CD4-positive, alpha-beta T cell treated with Interleukin-12 subunit alpha and Interleukin-12 subunit beta, for 1 hour (primary cell): ENCODE measurements at regions not wholly inside any gene's neighbourhood (a gene's known extent, or its start where the extent isn't known, plus 50 kb on each side); places are given as distances from the start of the nearest gene placed in this dataset.
"Not testable (repeated sequence)": the region's sequence is repeated elsewhere in the genome, so short reads cannot be mapped to it uniquely, and the experiment has no call there.

Source experiments
- DNase-seq: peaks from one replicate; pipeline ENCODE4 v3.0.0-alpha.2; 2020

GRCh38 chr4:54842656-54843055 lies 184.9 kb downstream of the KIT start:
- no peak for DNase-seq

GRCh38 chr4:54842226-54842625 lies 184.5 kb downstream of the KIT start:
- no peak for DNase-seq

- no peak for DNase-seq
These were observed 183.4 kb downstream of the KIT start for GRCh38 chr4:54840992-54841768.

GRCh38 chr4:54840430-54840829 lies 182.7 kb downstream of the KIT start:
- DNase-seq = no peak

- DNase-seq = no peak
These were observed 180.5 kb downstream of the KIT start for GRCh38 chr4:54838301-54838700.

- no peak for DNase-seq
These were observed 179.9 kb downstream of the KIT start for GRCh38 chr4:54837576-54838140.

- not testable (repeated sequence) for DNase-seq
These were observed 170.6 kb downstream of the KIT start for GRCh38 chr4:54828361-54828760.

- DNase-seq = no peak
These were observed 165.9 kb downstream of the KIT start for GRCh38 chr4:54823616-54824015.

GRCh38 chr4:54819034-54819433 lies 161.3 kb downstream of the KIT start:
- no peak for DNase-seq

GRCh38 chr4:54818481-54818880 lies 160.7 kb downstream of the KIT start:
- no peak for DNase-seq

- DNase-seq = no peak
These were observed 155.9 kb downstream of the KIT start for GRCh38 chr4:54813674-54814073.

GRCh38 chr4:54806351-54806750 lies 148.6 kb downstream of the KIT start:
- no peak for DNase-seq

GRCh38 chr4:54802336-54802735 lies 144.6 kb downstream of the KIT start:
- no peak for DNase-seq

GRCh38 chr4:54800831-54801530 lies 143.2 kb downstream of the KIT start:
- no peak for DNase-seq

- DNase-seq = no peak
These were observed 136.8 kb downstream of the KIT start for GRCh38 chr4:54794579-54794978.

GRCh38 chr4:54793856-54794422 lies 136.2 kb downstream of the KIT start:
- DNase-seq = no peak
